ENCODE measurements at regions not wholly inside any gene's neighbourhood (a gene's known extent, or its start where the extent isn't known, plus 50 kb on each side); places are given as distances from the start of the nearest gene placed in this dataset.

- in situ Hi-C loops (cut with HindIII; ENCODE audit: low sequenced_read_pairs), result no loop called here
- no peak for DNase-seq (ENCODE audit: low spot score)
These were observed 85.5 kb upstream of the FRMD1 start for GRCh38 chr6:168164462-168165061.

GRCh38 chr6:168163096-168163731 lies 84.2 kb upstream of the FRMD1 start:
- in situ Hi-C loops (cut with HindIII; ENCODE audit: low sequenced_read_pairs), result no loop called here

GRCh38 chr6:168162366-168162765 lies 83.4 kb upstream of the FRMD1 start:
- in situ Hi-C loops (cut with HindIII; ENCODE audit: low sequenced_read_pairs), result no loop called here
- no peak for DNase-seq (ENCODE audit: low spot score)

More at GRCh38 chr6:168163096-168163731, 84.2 kb upstream of the FRMD1 start:
- no peak for DNase-seq (ENCODE audit: low spot score)

- DNase-seq (ENCODE audit: low spot score), result no peak
- in situ Hi-C loops (cut with HindIII; ENCODE audit: low sequenced_read_pairs), result no loop called here
These were observed 82.3 kb upstream of the FRMD1 start for GRCh38 chr6:168161371-168161750.

GRCh38 chr6:168160506-168161370 lies 81.7 kb upstream of the FRMD1 start:
- no peak for DNase-seq (ENCODE audit: low spot score)
- in situ Hi-C loops (cut with HindIII; ENCODE audit: low sequenced_read_pairs), result no loop called here

- no peak for DNase-seq (ENCODE audit: low spot score)
- in situ Hi-C loops (cut with HindIII; ENCODE audit: low sequenced_read_pairs), result no loop called here
These were observed 80.5 kb upstream of the FRMD1 start for GRCh38 chr6:168159506-168159905.

GRCh38 chr6:168158980-168159349 lies 80.0 kb upstream of the FRMD1 start:
- in situ Hi-C loops (cut with HindIII; ENCODE audit: low sequenced_read_pairs), result no loop called here
- no peak for DNase-seq (ENCODE audit: low spot score)

GRCh38 chr6:168158213-168158979 lies 79.4 kb upstream of the FRMD1 start:
- DNase-seq (ENCODE audit: low spot score), result no peak
- in situ Hi-C loops (cut with HindIII; ENCODE audit: low sequenced_read_pairs), result no loop called here

GRCh38 chr6:168157272-168158212 lies 78.5 kb upstream of the FRMD1 start:
- in situ Hi-C loops (cut with HindIII; ENCODE audit: low sequenced_read_pairs), result no loop called here
- DNase-seq (ENCODE audit: low spot score), result no peak

GRCh38 chr6:168156742-168157265 lies 77.8 kb upstream of the FRMD1 start:
- DNase-seq (ENCODE audit: low spot score), result no peak
- in situ Hi-C loops (cut with HindIII; ENCODE audit: low sequenced_read_pairs), result no loop called here

GRCh38 chr6:168155821-168156741 lies 77.1 kb upstream of the FRMD1 start:
- in situ Hi-C loops (cut with HindIII; ENCODE audit: low sequenced_read_pairs), result no loop called here

GRCh38 chr6:168155193-168155592 lies 76.2 kb upstream of the FRMD1 start:
- DNase-seq (ENCODE audit: low spot score), result no peak
- in situ Hi-C loops (cut with HindIII; ENCODE audit: low sequenced_read_pairs), result no loop called here

More at GRCh38 chr6:168155821-168156741, 77.1 kb upstream of the FRMD1 start:
- no peak for DNase-seq (ENCODE audit: low spot score)

GRCh38 chr6:168154263-168154917 lies 75.4 kb upstream of the FRMD1 start:
- DNase-seq (ENCODE audit: low spot score), result no peak
- in situ Hi-C loops (cut with HindIII; ENCODE audit: low sequenced_read_pairs), result no loop called here

GRCh38 chr6:168153553-168153952 lies 74.5 kb upstream of the FRMD1 start:
- in situ Hi-C loops (cut with HindIII; ENCODE audit: low sequenced_read_pairs), result no loop called here
- no peak for DNase-seq (ENCODE audit: low spot score)

GRCh38 chr6:168152980-168153379 lies 74.0 kb upstream of the FRMD1 start:
- in situ Hi-C loops (cut with HindIII; ENCODE audit: low sequenced_read_pairs), result no loop called here
- no peak for DNase-seq (ENCODE audit: low spot score)

GRCh38 chr6:168152306-168152963 lies 73.4 kb upstream of the FRMD1 start:
- no peak for DNase-seq (ENCODE audit: low spot score)
- in situ Hi-C loops (cut with HindIII; ENCODE audit: low sequenced_read_pairs), result no loop called here

All from G401 (cell line).